Activated CD4-positive, alpha-beta memory T cell treated with anti-CD3 and anti-CD28 coated beads, Interleukin-2, amount 10 ng/mL, durations not matched to agents 7 days and 5 days (primary cell): ENCODE measurements at regions not wholly inside any gene's neighbourhood (a gene's known extent, or its start where the extent isn't known, plus 50 kb on each side); places are given as distances from the start of the nearest gene placed in this dataset.

Source experiments
- CTCF ChIA-PET: fragments of 350-600 bp; sonication (Branson Sonifier 250); formaldehyde crosslinking; loops from one replicate; lab custom pipeline; 2021; ENCODE audit warnings: antibody characterized with exemption, inconsistent platforms; lab: Charles Lee
- POLR2A ChIA-PET: fragments of 350-600 bp; sonication (Branson Sonifier 250); formaldehyde crosslinking; loops from one replicate; lab custom pipeline; 2021; ENCODE audit warnings: antibody characterized with exemption; lab: Charles Lee
- DNase-seq: peaks from one replicate; pipeline ENCODE4 v3.0.0-alpha.2; 2020
- H3K27ac Mint-ChIP-seq: one replicate; pipeline ENCODE4 v1.8.0; 2021; ENCODE audit warnings: mild to moderate bottlenecking, mixed read lengths
- H3K27me3 Mint-ChIP-seq: one replicate; pipeline ENCODE4 v1.8.0; 2021; ENCODE audit warnings: mixed read lengths
- H3K36me3 Mint-ChIP-seq: one replicate; pipeline ENCODE4 v1.8.0; 2021; ENCODE audit warnings: low read depth, mixed read lengths
- H3K4me1 Mint-ChIP-seq: one replicate; pipeline ENCODE4 v1.8.0; 2021; ENCODE audit warnings: mixed read lengths
- H3K4me3 Mint-ChIP-seq: one replicate; pipeline ENCODE4 v1.8.0; 2021; ENCODE audit warnings: mild to moderate bottlenecking, mixed read lengths
- H3K9me3 Mint-ChIP-seq: one replicate; pipeline ENCODE4 v1.8.0; 2021; ENCODE audit warnings: mixed read lengths

GRCh38 chr1:36692465-36693160, 209.9 kb upstream of the CSF3R start:
- peaks cover 2% of the 10 kb centered on the region for H3K4me1 Mint-ChIP-seq
- H3K27me3 Mint-ChIP-seq: peaks cover 12% of the 10 kb centered on the region
- DNase-seq: no peak
- no peak overlapping the region for H3K27ac Mint-ChIP-seq
- no peak overlapping the region for H3K4me3 Mint-ChIP-seq
- H3K36me3 Mint-ChIP-seq: no peaks in the 10 kb centered on the region
- POLR2A ChIA-PET: no interaction called here
- CTCF ChIA-PET: no interaction called here
- no peaks in the 10 kb centered on the region for H3K9me3 Mint-ChIP-seq

DNA sequence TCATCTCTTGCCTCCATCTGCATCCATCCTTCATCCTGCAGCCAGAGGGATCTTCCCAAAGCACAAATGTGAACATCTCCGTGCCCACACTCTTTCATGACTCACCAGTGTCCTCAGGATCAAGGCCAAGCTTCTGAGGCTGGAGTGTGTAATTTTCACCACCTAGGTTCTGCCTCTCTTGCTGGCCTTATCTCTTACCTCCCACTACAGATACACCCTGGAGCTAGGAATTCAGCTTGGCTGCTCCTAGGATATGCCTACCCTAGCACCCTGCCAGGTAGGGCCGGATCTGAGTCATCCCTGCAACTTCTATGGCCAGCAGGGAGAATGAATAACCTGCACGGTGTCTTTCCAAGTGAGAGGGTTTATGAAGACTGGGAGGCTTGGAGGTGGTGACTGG, 208.7 kb upstream of the CSF3R start:
- CTCF ChIA-PET: no interaction called here
- Mint-ChIP-seq H3K9me3 (no peaks in the 10 kb centered on the region), H3K4me3 (no peak overlapping the region), H3K27ac (no peak overlapping the region), H3K36me3 (no peaks in the 10 kb centered on the region), H3K27me3 (peaks cover 16% of the 10 kb centered on the region), H3K4me1 (peaks cover 2% of the 10 kb centered on the region)
- POLR2A ChIA-PET: no interaction called here
- DNase-seq: no peak

DNA sequence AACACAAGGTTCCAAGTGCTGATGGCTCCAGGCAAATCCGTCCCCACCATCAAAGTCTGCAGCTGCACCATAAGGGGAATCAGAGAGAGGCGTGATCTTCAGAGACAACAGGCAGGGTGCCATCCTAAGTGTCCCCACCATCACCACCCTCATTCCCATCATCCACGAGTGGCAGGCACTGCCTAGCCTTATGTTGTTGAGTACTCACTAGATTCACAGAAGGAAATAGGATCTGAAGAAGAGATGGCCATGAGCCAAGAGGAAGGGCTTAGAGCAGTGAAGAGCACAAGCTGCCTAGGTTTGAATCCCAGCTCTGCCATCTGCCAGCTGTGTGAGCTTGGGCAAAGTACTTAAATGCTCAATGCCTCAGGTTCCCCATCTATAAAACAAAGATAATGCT, 207.3 kb upstream of the CSF3R start:
- no peak for DNase-seq
- ChIA-PET POLR2A (no interaction called here), CTCF (no interaction called here)
- Mint-ChIP-seq H3K36me3 (no peaks in the 10 kb centered on the region), H3K27me3 (peaks cover 16% of the 10 kb centered on the region), H3K4me1 (peaks cover 2% of the 10 kb centered on the region), H3K9me3 (no peaks in the 10 kb centered on the region), H3K27ac (no peak overlapping the region), H3K4me3 (no peak overlapping the region)

DNA sequence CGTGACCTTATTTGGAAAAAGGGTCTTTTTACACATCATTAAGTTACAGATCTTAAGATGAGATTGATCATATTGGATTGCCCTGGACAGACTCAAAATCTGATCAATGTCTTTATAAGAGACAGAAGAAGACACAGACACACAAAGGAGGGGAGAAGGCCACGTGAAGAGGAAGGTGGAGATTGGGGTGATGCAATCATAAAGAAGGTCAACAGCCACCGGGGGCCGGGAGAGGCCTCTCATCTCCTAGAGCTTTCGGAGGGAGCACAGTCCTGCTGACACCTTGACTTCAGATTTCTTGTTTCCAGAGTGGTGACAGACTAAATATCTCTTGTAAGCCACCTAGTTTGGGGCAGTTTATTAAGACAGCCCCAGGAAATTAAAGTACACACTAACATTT, 204.6 kb upstream of the CSF3R start:
- POLR2A ChIA-PET: no interaction called here

DNA sequence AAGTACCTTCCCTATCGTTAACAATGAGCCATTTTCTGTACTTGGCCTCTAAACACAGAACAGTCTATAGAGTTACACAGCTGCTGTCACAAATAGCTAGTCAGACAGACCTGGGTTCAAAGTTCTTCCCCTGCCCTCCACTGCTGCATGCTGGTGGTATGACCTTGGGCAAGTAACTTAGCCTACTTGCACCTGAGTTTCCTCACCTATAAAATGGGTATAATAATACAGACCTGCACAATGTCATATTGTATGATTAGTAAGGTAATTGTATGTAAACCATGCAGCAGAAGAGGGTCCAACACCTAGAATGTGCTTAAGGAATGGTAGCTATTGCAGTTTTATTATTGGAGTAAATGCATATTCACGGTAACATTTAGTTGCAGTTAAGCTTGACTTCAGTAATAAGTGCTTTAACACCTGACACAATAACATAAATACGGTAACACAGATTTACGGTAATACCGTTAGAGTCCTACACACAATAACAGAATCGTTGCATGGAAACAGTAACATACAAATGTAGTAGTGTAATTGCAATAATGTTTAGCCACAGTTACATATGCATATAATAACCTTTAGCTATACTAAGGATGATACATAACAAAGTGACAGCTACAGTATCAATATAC, 193.3 kb upstream of the CSF3R start:
- no peak for DNase-seq
- no peaks in the 10 kb centered on the region for H3K36me3 Mint-ChIP-seq
- ChIA-PET POLR2A (interaction anchor here (1.4 kb wide), 1 partner anchor 10 kb away, joined by 3 read pairs; no protein-coding TSS in a partner anchor), CTCF (no interaction called here)
- H3K4me3 Mint-ChIP-seq: no peak overlapping the region
- H3K4me1 Mint-ChIP-seq: no peaks in the 10 kb centered on the region
- H3K9me3 Mint-ChIP-seq: no peaks in the 10 kb centered on the region
- peaks cover 27% of the 10 kb centered on the region for H3K27me3 Mint-ChIP-seq
- H3K27ac Mint-ChIP-seq: no peak overlapping the region

More for the DNA sequence above, 204.6 kb upstream of the CSF3R start:
- H3K27ac Mint-ChIP-seq: no peak overlapping the region
- no peak overlapping the region for H3K4me3 Mint-ChIP-seq
- peaks cover 13% of the 10 kb centered on the region for H3K27me3 Mint-ChIP-seq
- no peak for DNase-seq
- no peaks in the 10 kb centered on the region for H3K36me3 Mint-ChIP-seq
- no peaks in the 10 kb centered on the region for H3K4me1 Mint-ChIP-seq
- H3K9me3 Mint-ChIP-seq: no peaks in the 10 kb centered on the region
- CTCF ChIA-PET: no interaction called here

DNA sequence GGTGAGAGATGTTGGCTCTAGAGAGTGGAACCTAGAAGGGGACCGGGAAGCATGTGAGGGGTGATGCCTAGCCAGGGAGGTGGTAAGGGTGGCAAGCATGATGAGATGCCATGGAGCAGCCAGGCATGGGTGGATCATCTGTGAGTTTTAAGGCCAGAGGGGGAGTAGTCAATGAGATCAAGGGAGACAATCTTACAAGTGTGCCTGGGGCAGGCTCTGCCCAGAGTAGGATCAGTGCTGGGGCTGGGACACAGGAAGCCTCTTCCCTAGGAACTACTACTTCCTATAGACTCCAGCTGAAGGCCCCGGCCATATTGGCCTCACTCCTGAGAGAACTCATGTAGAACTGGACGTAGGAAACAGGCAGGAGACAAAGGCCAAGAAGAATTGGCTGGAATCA, 192.4 kb upstream of the CSF3R start:
- Mint-ChIP-seq H3K27ac (no peak overlapping the region), H3K36me3 (no peaks in the 10 kb centered on the region), H3K9me3 (no peaks in the 10 kb centered on the region), H3K27me3 (peaks cover 25% of the 10 kb centered on the region), H3K4me3 (no peak overlapping the region), H3K4me1 (no peaks in the 10 kb centered on the region)
- CTCF ChIA-PET: no interaction called here
- no peak for DNase-seq
- POLR2A ChIA-PET: interaction anchor here (1.4 kb wide), 1 partner anchor 10 kb away, joined by 3 read pairs; no protein-coding TSS in a partner anchor

DNA sequence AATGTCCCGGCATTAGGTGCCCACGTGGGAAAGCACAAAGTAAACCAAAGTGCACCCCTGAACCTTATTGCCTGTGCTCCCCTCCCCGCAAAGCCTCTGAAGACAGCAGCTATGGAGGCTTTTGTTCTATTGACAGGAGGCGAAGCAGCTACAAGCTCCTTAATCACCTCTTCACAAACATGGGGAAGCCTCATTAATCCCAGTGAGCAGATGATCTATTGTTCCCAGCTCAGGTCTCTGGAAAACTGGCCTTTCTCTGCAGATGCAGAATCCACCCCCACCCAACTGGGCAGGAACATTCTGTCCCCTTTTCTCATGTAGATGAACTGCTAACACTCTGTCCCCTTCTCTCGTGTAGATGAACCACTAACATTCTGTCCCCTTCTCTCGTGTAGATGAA, 190.5 kb upstream of the CSF3R start:
- H3K9me3 Mint-ChIP-seq: no peaks in the 10 kb centered on the region
- no peaks in the 10 kb centered on the region for H3K36me3 Mint-ChIP-seq
- no peak overlapping the region for H3K27ac Mint-ChIP-seq
- H3K27me3 Mint-ChIP-seq: peaks cover 17% of the 10 kb centered on the region
- no peak for DNase-seq
- CTCF ChIA-PET: no interaction called here
- H3K4me3 Mint-ChIP-seq: no peak overlapping the region
- POLR2A ChIA-PET: no interaction called here
- no peaks in the 10 kb centered on the region for H3K4me1 Mint-ChIP-seq

DNA sequence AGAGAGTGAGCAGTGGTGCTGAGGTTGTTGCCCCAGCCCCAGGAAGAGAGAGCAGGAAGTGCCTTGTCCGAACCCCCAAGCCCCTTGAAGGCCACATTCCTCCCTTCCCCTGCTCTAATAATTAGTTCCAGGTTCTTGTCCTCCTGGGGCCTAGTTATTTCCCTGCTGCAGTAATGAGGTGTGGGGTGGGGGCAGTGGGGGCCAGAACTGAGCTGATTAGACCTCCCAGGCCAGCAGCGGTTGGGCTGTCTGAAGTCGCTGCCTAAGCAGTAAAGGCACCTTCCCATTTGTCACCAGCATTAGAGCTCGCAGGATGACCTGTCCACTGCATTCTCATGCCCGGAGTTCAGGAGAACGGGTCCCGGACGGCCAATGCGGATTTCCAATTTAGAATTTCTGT, 186.5 kb upstream of the CSF3R start:
- Mint-ChIP-seq H3K27me3 (peaks cover 12% of the 10 kb centered on the region), H3K4me1 (no peaks in the 10 kb centered on the region), H3K27ac (no peak overlapping the region), H3K9me3 (no peaks in the 10 kb centered on the region), H3K4me3 (no peak overlapping the region), H3K36me3 (no peaks in the 10 kb centered on the region)
- ChIA-PET CTCF (no interaction called here), POLR2A (no interaction called here)
- DNase-seq: no peak

- ChIA-PET CTCF (interaction anchor here (1.8 kb wide), 1 partner anchor 18 kb away, joined by 4 read pairs; no protein-coding TSS in a partner anchor), POLR2A (no interaction called here)
- no peak for DNase-seq
- Mint-ChIP-seq H3K27ac (no peak overlapping the region), H3K4me1 (no peaks in the 10 kb centered on the region), H3K27me3 (peaks cover 12% of the 10 kb centered on the region), H3K4me3 (no peak overlapping the region), H3K9me3 (no peaks in the 10 kb centered on the region), H3K36me3 (no peaks in the 10 kb centered on the region)
Measured at GRCh38 chr1:36667836-36668235, 185.1 kb upstream of the CSF3R start.

DNA sequence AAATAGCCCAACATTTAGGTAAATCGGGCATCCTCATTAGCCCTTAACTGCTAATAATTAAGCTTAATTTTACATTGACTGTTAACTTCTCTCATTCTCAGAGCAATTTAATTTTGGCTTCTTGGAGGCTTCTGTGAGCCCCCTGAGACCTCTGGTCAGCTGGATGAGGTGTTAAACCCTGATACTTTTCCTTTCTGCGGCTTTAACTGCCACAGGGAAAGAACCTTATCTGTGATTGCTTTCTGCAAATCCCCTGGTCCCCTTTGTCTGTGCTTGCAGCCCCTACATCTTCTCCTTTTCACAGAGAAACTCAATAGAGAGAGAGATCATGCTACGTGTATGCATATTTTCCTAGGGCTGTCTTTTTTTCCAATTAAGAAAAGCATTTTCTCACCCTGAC, 184.5 kb upstream of the CSF3R start:
- DNase-seq: no peak
- Mint-ChIP-seq H3K36me3 (no peaks in the 10 kb centered on the region), H3K9me3 (no peaks in the 10 kb centered on the region), H3K4me1 (no peaks in the 10 kb centered on the region), H3K27ac (no peak overlapping the region), H3K4me3 (no peak overlapping the region), H3K27me3 (peaks cover 12% of the 10 kb centered on the region)
- POLR2A ChIA-PET: no interaction called here
- CTCF ChIA-PET: interaction anchor here (0.7 to 1.8 kb wide), 2 partner anchors 18 to 91 kb away, joined by 3 to 4 read pairs; no protein-coding TSS in a partner anchor

DNA sequence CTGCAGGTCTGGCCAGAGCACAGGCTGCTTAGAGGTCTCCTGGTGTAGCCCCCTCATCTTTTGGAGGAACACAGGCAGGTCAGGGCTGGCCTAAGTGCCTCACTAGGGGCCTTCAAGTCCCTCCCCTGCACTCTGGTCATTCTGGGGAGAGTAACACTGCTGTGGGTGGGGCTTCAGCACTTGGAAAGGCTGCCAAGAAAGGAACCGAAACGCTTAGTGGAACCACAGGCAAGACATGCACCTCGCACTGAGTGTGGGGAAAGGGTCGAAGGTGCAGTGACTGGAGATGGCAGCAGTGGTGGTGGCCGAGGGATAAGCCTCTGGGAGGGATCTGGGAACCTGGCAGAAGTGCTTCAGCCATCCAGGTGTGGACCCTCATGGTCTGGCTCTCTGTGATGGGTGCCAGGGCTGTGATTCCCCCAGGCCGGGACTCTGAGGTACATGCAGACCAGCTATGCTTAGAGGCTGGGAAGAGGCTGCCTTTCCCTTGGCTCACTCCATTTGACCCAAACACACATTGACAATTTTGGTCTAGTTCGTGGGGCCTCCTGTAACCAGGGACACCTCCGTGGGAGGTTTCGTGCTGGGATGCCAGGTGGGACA, 182.9 kb upstream of the CSF3R start:
- no peak for DNase-seq
- H3K27ac Mint-ChIP-seq: no peak overlapping the region
- ChIA-PET CTCF (no interaction called here), POLR2A (no interaction called here)
- H3K27me3 Mint-ChIP-seq: peaks cover 12% of the 10 kb centered on the region
- H3K4me1 Mint-ChIP-seq: no peaks in the 10 kb centered on the region
- H3K36me3 Mint-ChIP-seq: no peaks in the 10 kb centered on the region
- no peaks in the 10 kb centered on the region for H3K9me3 Mint-ChIP-seq
- no peak overlapping the region for H3K4me3 Mint-ChIP-seq

DNA sequence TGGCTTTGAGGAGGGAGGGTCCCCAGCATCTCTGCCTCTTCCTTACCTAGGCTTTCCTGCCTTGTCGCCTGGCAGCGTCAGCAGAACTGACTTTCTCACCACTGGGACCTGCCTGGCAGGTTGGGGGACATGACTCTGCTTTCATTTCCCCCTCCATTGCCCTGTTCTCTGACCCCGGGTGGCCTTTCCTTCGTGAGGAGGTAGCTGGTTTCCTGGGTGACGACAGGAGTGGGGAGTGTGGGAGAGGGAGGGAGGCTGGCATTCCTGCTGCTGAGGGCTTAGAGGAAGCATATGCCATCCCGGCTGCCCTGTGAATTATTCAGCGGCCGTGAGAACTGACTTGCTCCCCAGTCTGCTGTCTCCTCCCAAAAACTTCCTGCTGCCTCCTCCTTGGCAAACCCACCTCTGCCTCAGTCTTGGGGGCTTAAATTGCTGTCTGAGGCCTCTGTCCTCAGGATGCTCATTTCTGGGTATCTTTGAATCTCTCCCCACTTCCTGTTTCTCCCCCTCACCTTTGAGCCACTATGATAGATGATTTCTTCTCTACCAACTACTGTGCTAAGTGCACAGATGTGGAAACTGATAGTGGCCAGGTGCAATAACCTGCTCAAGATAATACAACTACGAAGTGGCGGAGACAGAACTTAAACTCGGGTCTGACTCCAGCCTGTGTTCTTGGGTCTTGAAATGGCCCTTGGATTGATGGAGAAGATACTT, 182.0 kb upstream of the CSF3R start:
- H3K27me3 Mint-ChIP-seq: peaks cover 18% of the 10 kb centered on the region
- H3K4me1 Mint-ChIP-seq: no peaks in the 10 kb centered on the region
- H3K4me3 Mint-ChIP-seq: no peak overlapping the region
- no peaks in the 10 kb centered on the region for H3K36me3 Mint-ChIP-seq
- H3K9me3 Mint-ChIP-seq: no peaks in the 10 kb centered on the region
- ChIA-PET POLR2A (no interaction called here), CTCF (no interaction called here)
- no peak overlapping the region for H3K27ac Mint-ChIP-seq
- no peak for DNase-seq

GRCh38 chr1:36663772-36664430, 181.2 kb upstream of the CSF3R start:
- H3K27me3 Mint-ChIP-seq: peaks cover 21% of the 10 kb centered on the region
- H3K9me3 Mint-ChIP-seq: no peaks in the 10 kb centered on the region
- H3K4me3 Mint-ChIP-seq: no peak overlapping the region
- ChIA-PET CTCF (no interaction called here), POLR2A (no interaction called here)
- H3K36me3 Mint-ChIP-seq: no peaks in the 10 kb centered on the region
- no peaks in the 10 kb centered on the region for H3K4me1 Mint-ChIP-seq
- no peak for DNase-seq
- H3K27ac Mint-ChIP-seq: no peak overlapping the region
